ENCODE measurements at regions not wholly inside any gene's neighbourhood (a gene's known extent, or its start where the extent isn't known, plus 50 kb on each side); places are given as distances from the start of the nearest gene placed in this dataset.

GRCh38 chr2:101566632-101567228 lies 91.8 kb upstream of the RFX8 start:
- no peak overlapping the region for H3K4me3 Mint-ChIP-seq (ENCODE audit: unreplicated experiment)
- peaks cover 3% of the 10 kb centered on the region for H3K9me3 Mint-ChIP-seq (ENCODE audit: unreplicated experiment)
- no peaks in the 10 kb centered on the region for H3K27me3 Mint-ChIP-seq (ENCODE audit: unreplicated experiment)
- H3K36me3 Mint-ChIP-seq (ENCODE audit: unreplicated experiment), result no peaks in the 10 kb centered on the region
- TF ChIP-seq CTCF (IDR thresholded peaks at IDR 0.05; ENCODE audit: partially characterized antibody, unreplicated experiment), result no peak
- no peak overlapping the region for H3K27ac Mint-ChIP-seq (ENCODE audit: unreplicated experiment)
- H3K4me1 Mint-ChIP-seq (ENCODE audit: low read depth, unreplicated experiment), result no peaks in the 10 kb centered on the region
- no peak for DNase-seq

GRCh38 chr2:101563849-101564248 lies 88.9 kb upstream of the RFX8 start:
- no peak overlapping the region for H3K27ac Mint-ChIP-seq (ENCODE audit: unreplicated experiment)
- no peak for TF ChIP-seq CTCF (IDR thresholded peaks at IDR 0.05; ENCODE audit: partially characterized antibody, unreplicated experiment)
- no peaks in the 10 kb centered on the region for H3K27me3 Mint-ChIP-seq (ENCODE audit: unreplicated experiment)
- H3K36me3 Mint-ChIP-seq (ENCODE audit: unreplicated experiment), result no peaks in the 10 kb centered on the region
- H3K4me1 Mint-ChIP-seq (ENCODE audit: low read depth, unreplicated experiment), result no peaks in the 10 kb centered on the region
- peaks cover 3% of the 10 kb centered on the region for H3K9me3 Mint-ChIP-seq (ENCODE audit: unreplicated experiment)
- DNase-seq, result no peak
- no peak overlapping the region for H3K4me3 Mint-ChIP-seq (ENCODE audit: unreplicated experiment)

DNA sequence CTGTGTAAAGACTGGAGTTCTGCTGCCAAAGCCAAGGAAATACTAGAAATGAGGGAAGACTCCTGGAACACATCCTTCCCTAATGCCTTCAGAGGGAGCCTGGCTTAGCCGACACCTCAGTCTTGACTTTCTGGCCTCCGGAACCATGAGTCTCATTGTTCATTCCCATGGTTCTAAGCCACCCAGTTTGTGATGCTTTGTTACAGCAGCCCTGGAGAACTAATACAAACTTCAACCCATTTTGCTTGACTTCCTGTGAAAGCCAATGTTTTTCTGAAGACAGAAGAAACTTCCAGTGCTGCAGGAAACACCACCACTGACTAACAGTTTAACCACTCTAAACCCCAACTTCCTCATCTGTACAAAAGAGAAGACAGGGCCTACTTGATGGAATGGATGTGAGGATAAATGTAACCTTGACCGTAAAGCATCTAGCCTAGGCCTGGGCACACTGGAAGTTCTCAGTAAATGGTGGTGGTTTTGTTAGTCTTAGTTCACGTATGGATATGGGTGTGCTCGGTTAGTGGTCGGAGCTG lies 85.9 kb upstream of the RFX8 start:
- Mint-ChIP-seq H3K4me3 (ENCODE audit: unreplicated experiment) (no peak overlapping the region), H3K27ac (ENCODE audit: unreplicated experiment) (no peak overlapping the region), H3K4me1 (ENCODE audit: low read depth, unreplicated experiment) (peaks cover 4% of the 10 kb centered on the region), H3K36me3 (ENCODE audit: unreplicated experiment) (no peaks in the 10 kb centered on the region), H3K9me3 (ENCODE audit: unreplicated experiment) (peaks cover 3% of the 10 kb centered on the region), H3K27me3 (ENCODE audit: unreplicated experiment) (no peaks in the 10 kb centered on the region)
- DNase-seq, result no peak
- TF ChIP-seq CTCF (IDR thresholded peaks at IDR 0.05; ENCODE audit: partially characterized antibody, unreplicated experiment), result no peak

DNA sequence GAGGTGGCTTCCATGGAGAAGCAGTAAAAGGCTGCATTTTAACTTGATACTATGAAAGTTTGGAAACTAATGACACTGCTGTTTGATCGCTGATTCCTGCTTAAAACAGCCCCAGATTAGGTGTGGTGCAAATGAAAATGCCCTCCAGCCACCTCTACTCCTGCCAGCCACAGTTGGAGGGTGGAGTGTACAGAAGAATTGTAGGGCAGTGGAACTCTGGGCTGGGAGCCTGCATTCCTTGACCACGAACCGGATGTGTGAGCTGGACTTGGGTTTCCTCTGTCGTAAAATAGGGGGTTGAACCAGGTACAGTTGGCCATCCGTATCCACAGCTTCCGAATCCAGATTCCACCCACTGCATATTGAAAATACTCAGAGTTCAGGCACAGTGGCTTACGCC lies 84.6 kb upstream of the RFX8 start:
- H3K4me1 Mint-ChIP-seq (ENCODE audit: low read depth, unreplicated experiment), result peaks cover 4% of the 10 kb centered on the region
- H3K9me3 Mint-ChIP-seq (ENCODE audit: unreplicated experiment), result peaks cover 2% of the 10 kb centered on the region
- no peaks in the 10 kb centered on the region for H3K36me3 Mint-ChIP-seq (ENCODE audit: unreplicated experiment)
- no peak for DNase-seq
- H3K27ac Mint-ChIP-seq (ENCODE audit: unreplicated experiment), result no peak overlapping the region
- H3K4me3 Mint-ChIP-seq (ENCODE audit: unreplicated experiment), result no peak overlapping the region
- TF ChIP-seq CTCF (IDR thresholded peaks at IDR 0.05; ENCODE audit: partially characterized antibody, unreplicated experiment), result no peak
- H3K27me3 Mint-ChIP-seq (ENCODE audit: unreplicated experiment), result no peaks in the 10 kb centered on the region

GRCh38 chr2:101558740-101559525 lies 84.0 kb upstream of the RFX8 start:
- TF ChIP-seq CTCF (IDR thresholded peaks at IDR 0.05; ENCODE audit: partially characterized antibody, unreplicated experiment), result no peak

More at GRCh38 chr2:101558740-101559525, 84.0 kb upstream of the RFX8 start:
- Mint-ChIP-seq H3K4me1 (ENCODE audit: low read depth, unreplicated experiment) (peaks cover 4% of the 10 kb centered on the region), H3K4me3 (ENCODE audit: unreplicated experiment) (no peak overlapping the region), H3K27me3 (ENCODE audit: unreplicated experiment) (no peaks in the 10 kb centered on the region), H3K9me3 (ENCODE audit: unreplicated experiment) (no peaks in the 10 kb centered on the region), H3K36me3 (ENCODE audit: unreplicated experiment) (no peaks in the 10 kb centered on the region), H3K27ac (ENCODE audit: unreplicated experiment) (no peak overlapping the region)
- DNase-seq, result no peak
